ENCODE measurements at regions not wholly inside any gene's neighbourhood (a gene's known extent, or its start where the extent isn't known, plus 50 kb on each side); places are given as distances from the start of the nearest gene placed in this dataset.

DNA sequence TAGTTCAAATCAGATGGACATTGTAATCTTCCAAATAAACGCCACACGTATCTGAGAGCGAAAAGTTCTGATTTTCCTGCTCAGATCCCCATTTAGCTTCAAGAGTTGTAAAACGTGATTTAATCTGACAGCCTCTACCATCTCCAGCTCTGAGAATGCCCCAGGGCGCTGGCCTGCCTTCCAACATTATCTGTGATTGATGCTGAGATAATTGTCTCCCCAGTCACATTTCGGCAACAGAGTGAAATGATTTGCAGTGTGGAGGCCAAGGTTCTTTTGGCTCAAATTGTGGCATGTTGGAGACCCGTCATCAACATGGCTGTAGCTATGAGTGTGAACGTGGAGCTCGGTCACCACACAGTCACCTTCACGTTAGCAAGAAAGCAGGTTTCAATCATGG is 283.4 kb downstream of the BRD1 start:
- Histone ChIP-seq H3K27ac (ENCODE audit: low read length in 2 of 2) (no peak overlapping the region), H3K4me2 (replicated peaks; ENCODE audit: low read depth, low read length, poor library complexity, severe bottlenecking) (no peak overlapping the region), H3K4me3 (ENCODE audit: control extremely low read depth in 1 of 5, extremely low read depth in 1 of 5, insufficient read depth in 1 of 5, low read depth in 2 of 5, low read length in 4 of 5) (no peak overlapping the region), H3K79me2 (ENCODE audit: control insufficient read depth, insufficient read depth, low read length) (no peaks in the 10 kb centered on the region), H3K9ac (ENCODE audit: low read length) (no peak overlapping the region), H2AFZ (ENCODE audit: insufficient read depth, low read depth, low read length, poor library complexity, severe bottlenecking) (no peak overlapping the region), H3K9me3 (ENCODE audit: control extremely low read depth in 1 of 3, control insufficient read depth in 2 of 3, insufficient read depth in 1 of 3, low read length in 2 of 3) (peaks cover 0 to 9% (median 0%) of the 10 kb centered on the region in 3 donors), H4K20me1 (ENCODE audit: control insufficient read depth, insufficient read depth, low read length, poor library complexity, severe bottlenecking) (no peaks in the 10 kb centered on the region), H3K36me3 (replicated peaks in 1 of 2; ENCODE audit: control extremely low read depth in 1 of 2, control insufficient read depth in 1 of 2, extremely low read depth in 1 of 2, insufficient read depth in 2 of 2, low read length in 1 of 2) (no peaks in the 10 kb centered on the region), H3K27me3 (replicated peaks in 1 of 4; ENCODE audit: control extremely low read depth in 1 of 4, control insufficient read depth in 3 of 4, insufficient read depth in 4 of 4, low read length in 3 of 4) (no peaks in the 10 kb centered on the region), H3K4me1 (ENCODE audit: control insufficient read depth in 2 of 2, insufficient read depth in 2 of 2, low read length in 2 of 2) (no peaks in the 10 kb centered on the region)
- 97% methylated on average over 7 of the region's 10 CpGs for WGBS (ENCODE audit: insufficient coverage)
- intact Hi-C loops (cut with micrococcal nuclease), result no loop called here
- Mint-ChIP-seq H3K9me3 (ENCODE audit: insufficient read depth) (no peaks in the 10 kb centered on the region), H3K27ac (no peak overlapping the region), H3K27me3 (no peaks in the 10 kb centered on the region), H3K4me1 (no peaks in the 10 kb centered on the region), H3K4me3 (no peak overlapping the region)
- ATAC-seq (ENCODE audit: low read depth), result no peak
- CTCF ChIA-PET, result no interaction called here
- POLR2A ChIA-PET, result no interaction called here
- TF ChIP-seq, protein P1, sequence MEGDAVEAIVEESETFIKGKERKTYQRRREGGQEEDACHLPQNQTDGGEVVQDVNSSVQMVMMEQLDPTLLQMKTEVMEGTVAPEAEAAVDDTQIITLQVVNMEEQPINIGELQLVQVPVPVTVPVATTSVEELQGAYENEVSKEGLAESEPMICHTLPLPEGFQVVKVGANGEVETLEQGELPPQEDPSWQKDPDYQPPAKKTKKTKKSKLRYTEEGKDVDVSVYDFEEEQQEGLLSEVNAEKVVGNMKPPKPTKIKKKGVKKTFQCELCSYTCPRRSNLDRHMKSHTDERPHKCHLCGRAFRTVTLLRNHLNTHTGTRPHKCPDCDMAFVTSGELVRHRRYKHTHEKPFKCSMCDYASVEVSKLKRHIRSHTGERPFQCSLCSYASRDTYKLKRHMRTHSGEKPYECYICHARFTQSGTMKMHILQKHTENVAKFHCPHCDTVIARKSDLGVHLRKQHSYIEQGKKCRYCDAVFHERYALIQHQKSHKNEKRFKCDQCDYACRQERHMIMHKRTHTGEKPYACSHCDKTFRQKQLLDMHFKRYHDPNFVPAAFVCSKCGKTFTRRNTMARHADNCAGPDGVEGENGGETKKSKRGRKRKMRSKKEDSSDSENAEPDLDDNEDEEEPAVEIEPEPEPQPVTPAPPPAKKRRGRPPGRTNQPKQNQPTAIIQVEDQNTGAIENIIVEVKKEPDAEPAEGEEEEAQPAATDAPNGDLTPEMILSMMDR (IDR thresholded peaks at IDR 0.05), result no peak
- TF ChIP-seq EZH2 (IDR thresholded peaks at IDR 0.05; ENCODE audit: borderline replicate concordance, insufficient read depth, low read depth, low read length, poor library complexity, severe bottlenecking), result no peak
- DNase-seq, result no peak

DNA sequence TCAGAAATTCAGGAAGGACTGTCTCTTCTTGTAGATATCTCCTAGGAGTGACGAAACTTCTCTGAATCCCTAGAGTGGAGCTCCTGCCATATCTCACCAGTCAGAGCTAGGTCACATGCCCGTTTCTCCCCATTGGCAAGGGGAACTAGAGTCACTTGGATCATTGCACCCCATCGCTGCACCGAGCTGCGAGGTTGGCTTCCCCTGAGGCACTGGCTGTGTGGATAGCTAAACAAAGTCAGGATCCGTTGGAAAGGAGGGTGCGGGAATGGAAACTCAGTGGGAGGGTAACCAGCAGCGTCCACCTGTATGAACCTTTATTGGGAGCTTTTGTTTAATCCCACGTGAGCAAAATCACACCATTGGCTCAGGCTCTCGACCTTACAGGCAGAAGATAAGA is 283.8 kb downstream of the BRD1 start:
- Histone ChIP-seq H3K4me1 (ENCODE audit: control insufficient read depth in 2 of 2, insufficient read depth in 2 of 2, low read length in 2 of 2) (no peaks in the 10 kb centered on the region), H3K27me3 (replicated peaks in 1 of 4; ENCODE audit: control extremely low read depth in 1 of 4, control insufficient read depth in 3 of 4, insufficient read depth in 4 of 4, low read length in 3 of 4) (no peaks in the 10 kb centered on the region), H3K27ac (ENCODE audit: low read length in 2 of 2) (no peak overlapping the region), H3K79me2 (ENCODE audit: control insufficient read depth, insufficient read depth, low read length) (no peaks in the 10 kb centered on the region), H3K9me3 (ENCODE audit: control extremely low read depth in 1 of 3, control insufficient read depth in 2 of 3, insufficient read depth in 1 of 3, low read length in 2 of 3) (peaks cover 0 to 9% (median 0%) of the 10 kb centered on the region in 3 donors), H2AFZ (ENCODE audit: insufficient read depth, low read depth, low read length, poor library complexity, severe bottlenecking) (no peak overlapping the region), H3K36me3 (replicated peaks in 1 of 2; ENCODE audit: control extremely low read depth in 1 of 2, control insufficient read depth in 1 of 2, extremely low read depth in 1 of 2, insufficient read depth in 2 of 2, low read length in 1 of 2) (no peaks in the 10 kb centered on the region), H4K20me1 (ENCODE audit: control insufficient read depth, insufficient read depth, low read length, poor library complexity, severe bottlenecking) (no peaks in the 10 kb centered on the region), H3K4me3 (ENCODE audit: control extremely low read depth in 1 of 5, extremely low read depth in 1 of 5, insufficient read depth in 1 of 5, low read depth in 2 of 5, low read length in 4 of 5) (no peak overlapping the region), H3K9ac (ENCODE audit: low read length) (no peak overlapping the region), H3K4me2 (replicated peaks; ENCODE audit: low read depth, low read length, poor library complexity, severe bottlenecking) (no peak overlapping the region)
- H3K9me3 Mint-ChIP-seq (ENCODE audit: insufficient read depth), result no peaks in the 10 kb centered on the region
- intact Hi-C loops (cut with micrococcal nuclease), result no loop called here
- H3K27me3 Mint-ChIP-seq, result no peaks in the 10 kb centered on the region
- POLR2A ChIA-PET, result no interaction called here
- H3K4me1 Mint-ChIP-seq, result no peaks in the 10 kb centered on the region
- no peak for DNase-seq
- no peak overlapping the region for H3K4me3 Mint-ChIP-seq
- no peak overlapping the region for H3K27ac Mint-ChIP-seq
- ATAC-seq (ENCODE audit: low read depth), result no peak
- CTCF ChIA-PET, result no interaction called here
- TF ChIP-seq, protein P1 (IDR thresholded peaks at IDR 0.05), result no peak
- TF ChIP-seq EZH2 (IDR thresholded peaks at IDR 0.05; ENCODE audit: borderline replicate concordance, insufficient read depth, low read depth, low read length, poor library complexity, severe bottlenecking), result no peak
- WGBS (ENCODE audit: insufficient coverage), result 96% methylated on average over 8 of the region's 10 CpGs
